GM10248 (cell line): ENCODE measurements at regions not wholly inside any gene's neighbourhood (a gene's known extent, or its start where the extent isn't known, plus 50 kb on each side); places are given as distances from the start of the nearest gene placed in this dataset.

Experiments used
- CTCF ChIA-PET: fragments of 300-600 bp; sonication (Branson Sonifier 250); formaldehyde crosslinking; extraction: SDS; loops from one replicate; lab custom pipeline; 2021; ENCODE audit warnings: antibody characterized with exemption; lab: Yijun Ruan, JAX
- POLR2A ChIA-PET: fragments of 350-650 bp; sonication (Branson Sonifier 250); formaldehyde crosslinking; extraction: SDS; loops from one replicate; lab custom pipeline; 2020; ENCODE audit warnings: antibody characterized with exemption; lab: Yijun Ruan, JAX
- DNase-seq: peaks from one replicate; pipeline ENCODE4 v3.0.0; 2012; ENCODE audit errors: extremely low spot score
- CTCF ChIP-seq: IDR thresholded peaks from 2 replicates; pipeline ENCODE4 v1.5.1; 2012; ENCODE audit warnings: mild to moderate bottlenecking, low read depth; ENCODE audit errors: extremely low read depth, missing control alignments, control extremely low read depth

DNA sequence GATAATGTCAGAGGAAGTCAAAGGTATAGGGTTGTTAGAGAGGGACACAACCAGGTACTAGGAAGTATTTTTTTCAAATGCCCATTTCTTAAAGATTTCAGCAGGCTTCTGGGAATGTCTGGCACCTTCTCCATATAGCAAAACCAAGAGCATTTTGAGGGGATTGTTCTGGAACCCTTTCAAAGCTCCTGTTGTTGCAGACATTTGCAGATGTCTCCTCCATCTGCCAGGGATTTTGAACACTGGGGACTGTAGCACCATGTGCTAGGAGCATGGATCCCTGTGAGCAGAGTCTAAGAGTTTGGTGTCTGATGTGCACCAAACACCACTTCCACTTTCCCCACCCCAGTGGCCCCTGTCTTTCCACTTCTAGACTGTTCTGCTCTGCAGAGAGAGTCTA, 206.0 kb upstream of the KBTBD8 start:
- ChIA-PET POLR2A (no interaction called here), CTCF (interaction anchor here (2.0 kb wide), 1 partner anchor 30 kb away, joined by 7 read pairs; no protein-coding TSS in a partner anchor)
- DNase-seq, result no peak
- TF ChIP-seq CTCF, result no peak

DNA sequence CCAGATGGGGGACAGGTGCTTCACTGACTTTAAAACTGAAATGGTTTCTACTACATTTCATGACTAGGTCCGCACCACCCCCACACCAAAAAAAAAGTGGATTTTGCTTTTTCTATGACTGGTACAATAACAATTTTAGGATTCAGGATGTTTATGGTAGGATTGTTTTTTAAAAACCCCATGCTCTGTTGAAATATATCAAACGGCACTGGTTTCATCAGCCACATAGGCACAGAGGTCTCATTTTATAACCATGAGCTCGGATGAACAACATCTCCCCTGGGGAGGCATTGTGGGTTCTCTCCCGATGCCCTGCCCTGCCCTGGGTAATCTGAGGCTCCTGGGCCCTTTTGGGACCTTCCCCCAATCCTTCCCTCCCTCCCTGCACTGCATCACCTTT, 202.7 kb upstream of the KBTBD8 start:
- POLR2A ChIA-PET, result no interaction called here
- no peak for DNase-seq
- CTCF ChIA-PET, result no interaction called here
- no peak for TF ChIP-seq CTCF

GRCh38 chr3:66796343-66796742, 201.8 kb upstream of the KBTBD8 start:
- CTCF ChIA-PET, result no interaction called here
- no peak for TF ChIP-seq CTCF
- DNase-seq, result no peak
- POLR2A ChIA-PET, result no interaction called here

DNA sequence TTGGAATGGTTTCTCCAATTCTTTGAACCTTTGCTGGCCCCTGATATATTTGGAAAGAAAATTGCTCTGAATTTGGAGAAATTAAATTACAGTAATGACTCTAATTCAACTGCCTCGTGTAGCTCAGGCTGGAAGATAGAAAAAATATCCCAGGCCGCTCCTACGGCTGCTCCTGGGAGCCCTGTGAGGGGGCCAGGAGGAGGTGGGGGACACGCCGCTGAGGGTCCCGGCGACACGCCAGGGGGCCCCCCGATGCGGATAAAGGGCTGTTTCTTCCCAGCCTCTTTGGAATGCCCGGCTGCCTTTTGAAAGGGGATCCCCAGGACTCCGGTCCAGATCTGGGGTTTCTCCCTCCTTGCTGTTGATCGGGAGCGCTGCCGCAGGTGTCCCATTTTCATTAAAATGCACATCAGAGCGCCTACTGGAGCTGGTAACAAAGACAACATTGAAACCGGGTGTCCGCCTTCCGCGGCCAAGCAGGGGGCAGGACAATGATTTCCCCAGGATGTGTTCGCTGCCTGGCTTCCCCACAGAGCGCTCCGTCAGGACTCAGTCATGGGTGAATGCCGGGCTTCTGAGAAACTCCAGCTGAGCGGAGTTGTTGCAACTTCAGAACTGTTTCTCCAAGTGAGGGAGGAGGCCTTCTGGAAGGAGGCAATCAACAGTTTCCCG, 200.1 kb upstream of the KBTBD8 start:
- TF ChIP-seq CTCF, result no peak
- POLR2A ChIA-PET, result no interaction called here

GRCh38 chr3:66800941-66801545, 197.1 kb upstream of the KBTBD8 start:
- DNase-seq, result no peak
- ChIA-PET POLR2A (no interaction called here), CTCF (interaction anchor here (2.2 to 3.7 kb wide), 2 partner anchors 15 to 393 kb away, joined by 8 to 9 read pairs; no protein-coding TSS in a partner anchor)
- TF ChIP-seq CTCF, result no peak

More for the DNA sequence above, 200.1 kb upstream of the KBTBD8 start:
- DNase-seq, result no peak
- CTCF ChIA-PET, result interaction anchor here (3.7 kb wide), 1 partner anchor 390 kb away, joined by 9 read pairs; no protein-coding TSS in a partner anchor

DNA sequence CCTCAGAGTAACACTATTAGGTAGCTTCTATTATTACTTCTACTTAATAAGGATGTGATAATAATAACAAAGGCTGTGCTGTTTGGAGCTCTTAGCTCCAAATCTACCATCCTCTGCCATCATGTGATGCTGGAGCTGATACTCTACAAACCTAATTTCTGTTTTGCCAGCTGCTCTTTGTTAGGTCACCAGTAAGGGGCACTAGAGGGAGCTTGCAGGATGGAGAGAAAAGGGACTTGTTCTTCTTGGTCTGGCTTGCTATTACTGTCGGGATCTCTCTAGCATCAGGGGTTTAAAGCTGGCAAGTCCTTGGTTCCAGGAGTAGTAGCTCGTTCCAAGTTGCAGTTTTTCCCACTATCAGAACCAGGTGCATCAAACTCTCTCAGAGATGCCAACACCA, 194.9 kb upstream of the KBTBD8 start:
- ChIA-PET POLR2A (no interaction called here), CTCF (interaction anchor here (1.1 to 3.6 kb wide), 10 partner anchors 9 to 549 kb away, joined by 3 to 27 read pairs (median 6); no protein-coding TSS in a partner anchor)
- no peak for TF ChIP-seq CTCF
- DNase-seq, result no peak
